Immature natural killer cell (primary cell): ENCODE measurements at regions not wholly inside any gene's neighbourhood (a gene's known extent, or its start where the extent isn't known, plus 50 kb on each side); places are given as distances from the start of the nearest gene placed in this dataset.

ENCODE experiments used
- DNase-seq, 3 donors: peaks; one replicate each; pipeline ENCODE4 v3.0.0; 2022; ENCODE audit warnings: mixed read lengths in 1 of 3
- H3K27ac Mint-ChIP-seq, 6 donors: one replicate each; pipeline ENCODE4 v1.8.0; 2020; ENCODE audit warnings: mixed read lengths in 6 of 6, mild to moderate bottlenecking in 5 of 6, inconsistent platforms in 4 of 6, moderate library complexity in 3 of 6
- H3K27me3 Mint-ChIP-seq, 3 donors: one replicate each; pipeline ENCODE4 v1.8.0; 2020 to 2021; ENCODE audit warnings: low read depth in 3 of 3, mild to moderate bottlenecking in 3 of 3, mixed read lengths in 3 of 3, moderate library complexity in 3 of 3, inconsistent platforms in 1 of 3
- H3K36me3 Mint-ChIP-seq, 3 donors: one replicate each; pipeline ENCODE4 v1.8.0; 2020; ENCODE audit warnings: mixed read lengths in 3 of 3, inconsistent platforms in 2 of 3, mild to moderate bottlenecking in 2 of 3
- H3K4me1 Mint-ChIP-seq, 2 donors: one replicate each; pipeline ENCODE4 v1.8.0; 2020; ENCODE audit warnings: inconsistent platforms in 2 of 2, mild to moderate bottlenecking in 2 of 2, mixed read lengths in 2 of 2, moderate library complexity in 1 of 2
- H3K4me3 Mint-ChIP-seq, 5 donors: one replicate each; pipeline ENCODE4 v1.8.0; 2020; ENCODE audit warnings: mild to moderate bottlenecking in 5 of 5, mixed read lengths in 5 of 5, inconsistent platforms in 3 of 5, moderate library complexity in 3 of 5
- H3K9me3 Mint-ChIP-seq, 6 donors: one replicate each; pipeline ENCODE4 v1.8.0; 2020; ENCODE audit warnings: mild to moderate bottlenecking in 6 of 6, mixed read lengths in 6 of 6, inconsistent platforms in 4 of 6, moderate library complexity in 3 of 6

DNA sequence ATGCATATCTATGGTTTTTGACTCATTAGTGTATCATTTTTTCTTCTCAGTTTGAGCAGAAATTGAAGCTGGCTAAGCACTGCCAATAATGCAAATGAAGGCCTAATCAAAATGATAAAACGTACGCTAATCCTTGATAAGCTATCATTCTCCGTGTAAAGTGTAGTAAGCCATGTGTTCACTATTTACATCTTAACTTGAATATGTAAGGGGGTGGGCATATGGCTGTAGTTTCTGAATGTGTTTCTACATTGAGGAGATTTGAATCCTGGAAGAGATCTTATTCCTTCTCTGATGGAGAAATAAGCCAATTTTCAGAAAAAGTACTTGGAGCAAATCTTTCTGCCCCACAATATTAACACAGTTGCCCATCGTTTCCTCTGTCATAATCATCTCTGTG is 351.8 kb upstream of the ANO3 start:
- DNase-seq = no peak
- Mint-ChIP-seq H3K27ac (no peak overlapping the region), H3K4me3 (no peak overlapping the region), H3K36me3 (no peaks in the 10 kb centered on the region), H3K9me3 (peaks cover 3 to 13% (median 5%) of the 10 kb centered on the region in 6 donors), H3K4me1 (no peaks in the 10 kb centered on the region), H3K27me3 (peaks cover 0 to 3% (median 0%) of the 10 kb centered on the region in 3 donors)

DNA sequence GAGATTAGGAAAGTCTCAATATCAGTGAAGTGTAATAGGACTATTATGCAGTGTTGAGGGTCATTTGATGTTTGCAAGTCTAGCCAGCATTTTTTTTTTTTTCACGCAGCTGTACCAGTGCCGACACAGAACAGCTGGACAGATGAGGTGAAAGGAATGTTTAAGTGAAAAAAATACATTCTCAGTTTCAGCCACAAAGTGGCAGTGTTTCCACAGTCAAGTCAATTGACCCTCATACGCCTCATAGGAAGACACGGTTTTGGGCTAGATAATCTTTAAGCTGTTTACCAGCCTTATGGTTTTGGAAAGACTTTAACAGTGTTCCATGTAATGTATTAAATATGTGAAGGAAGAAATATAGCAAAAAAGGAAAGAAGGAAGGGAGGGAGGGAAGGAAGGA is 349.9 kb upstream of the ANO3 start:
- no peak for DNase-seq
- peaks cover 1 to 19% (median 5%) of the 10 kb centered on the region in 6 donors for H3K9me3 Mint-ChIP-seq

DNA sequence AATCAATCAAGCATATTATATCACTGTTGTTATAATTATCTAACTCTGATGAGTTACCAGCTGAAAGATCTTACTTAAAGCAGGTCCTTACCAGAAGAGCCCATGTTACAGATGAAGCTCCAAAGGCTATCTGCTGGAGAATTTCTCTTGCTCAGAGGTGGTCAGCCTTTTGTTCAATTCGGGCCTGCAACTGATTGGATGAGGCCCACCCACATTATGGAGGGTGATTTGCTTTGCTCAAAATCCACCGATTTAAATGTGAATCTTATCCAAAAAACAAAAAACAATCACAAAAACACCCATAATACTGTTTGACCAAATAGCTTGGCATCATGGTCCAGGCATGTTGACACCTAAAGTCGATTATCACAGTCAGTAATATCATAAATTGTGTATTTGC is 348.6 kb upstream of the ANO3 start:
- Mint-ChIP-seq H3K36me3 (peaks cover 0 to 5% (median 0%) of the 10 kb centered on the region in 3 donors), H3K27ac (no peak overlapping the region), H3K9me3 (peaks cover 0 to 23% (median 5%) of the 10 kb centered on the region in 6 donors), H3K4me1 (no peaks in the 10 kb centered on the region), H3K4me3 (no peak overlapping the region), H3K27me3 (peaks cover 0 to 3% (median 0%) of the 10 kb centered on the region in 3 donors)
- no peak for DNase-seq

More for the DNA sequence above, 349.9 kb upstream of the ANO3 start:
- H3K27ac Mint-ChIP-seq = no peak overlapping the region
- H3K4me1 Mint-ChIP-seq = no peaks in the 10 kb centered on the region
- peaks cover 0 to 3% (median 0%) of the 10 kb centered on the region in 3 donors for H3K27me3 Mint-ChIP-seq
- no peak overlapping the region for H3K4me3 Mint-ChIP-seq
- H3K36me3 Mint-ChIP-seq = peaks cover 0 to 5% (median 0%) of the 10 kb centered on the region in 3 donors

DNA sequence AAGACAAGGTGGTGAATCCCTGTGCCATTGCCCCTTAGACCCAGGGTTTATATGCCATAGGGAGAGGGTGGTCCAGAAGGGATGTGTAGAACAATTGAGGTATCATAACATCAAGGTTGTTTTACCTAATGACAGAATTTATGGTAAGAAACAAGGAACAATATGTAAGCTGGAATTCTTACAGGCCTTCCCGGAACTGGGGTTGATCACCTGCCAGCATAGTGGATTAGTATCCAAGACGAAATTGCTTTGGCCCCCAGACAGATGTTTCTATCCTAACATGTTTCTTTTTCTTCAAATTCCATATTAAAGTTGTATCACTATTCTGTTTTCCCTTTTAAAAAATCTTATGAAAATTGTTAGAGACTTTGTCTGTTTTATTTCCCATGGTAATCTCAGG is 343.8 kb upstream of the ANO3 start:
- no peaks in the 10 kb centered on the region for H3K4me1 Mint-ChIP-seq

DNA sequence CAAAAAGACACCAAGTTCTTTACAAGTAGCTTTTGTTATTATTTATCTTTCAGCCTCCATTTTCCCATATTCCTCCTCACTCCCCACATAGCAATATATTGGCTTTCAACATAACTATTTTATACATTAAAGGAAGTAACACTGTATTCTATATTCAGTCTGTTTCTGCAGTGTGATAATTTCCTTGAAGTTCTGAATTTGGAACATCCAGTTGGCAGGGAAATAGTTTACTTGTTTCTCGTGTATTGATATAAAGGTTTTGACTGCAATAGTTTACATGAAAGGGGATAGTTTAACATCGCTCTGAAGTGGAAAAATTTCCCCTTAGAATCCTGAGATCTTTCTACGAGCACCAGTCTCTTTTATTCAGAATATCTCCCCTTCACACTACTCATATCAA is 341.5 kb upstream of the ANO3 start:
- no peak for DNase-seq
- Mint-ChIP-seq H3K9me3 (peaks cover 0 to 46% (median 7%) of the 10 kb centered on the region in 6 donors), H3K4me3 (no peak overlapping the region), H3K36me3 (peaks cover 0 to 5% (median 0%) of the 10 kb centered on the region in 3 donors), H3K27ac (no peak overlapping the region), H3K27me3 (peaks cover 0 to 2% (median 0%) of the 10 kb centered on the region in 3 donors), H3K4me1 (no peaks in the 10 kb centered on the region)

More for the DNA sequence above, 343.8 kb upstream of the ANO3 start:
- Mint-ChIP-seq H3K27ac (no peak overlapping the region), H3K27me3 (peaks cover 0 to 3% (median 0%) of the 10 kb centered on the region in 3 donors), H3K9me3 (peaks cover 0 to 41% (median 7%) of the 10 kb centered on the region in 6 donors), H3K36me3 (peaks cover 0 to 5% (median 0%) of the 10 kb centered on the region in 3 donors), H3K4me3 (no peak overlapping the region)
- DNase-seq = no peak

DNA sequence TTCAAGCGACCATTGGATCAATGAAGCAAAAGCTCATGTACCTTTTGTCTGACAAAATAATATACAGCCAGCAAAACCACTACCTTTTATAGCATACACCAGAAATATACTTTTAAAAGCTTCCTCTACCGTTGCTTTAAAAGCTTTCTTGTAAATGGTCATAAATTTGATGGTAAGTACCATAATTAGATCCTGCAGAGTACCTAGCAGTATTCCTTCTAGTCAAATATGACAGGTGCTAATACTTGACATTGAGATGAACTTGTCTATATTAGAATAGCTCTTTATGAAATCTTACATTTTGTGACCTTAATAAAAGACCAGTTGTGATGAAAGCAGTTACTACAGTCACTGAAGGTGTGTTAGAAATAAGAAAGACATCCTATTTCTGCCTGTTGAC is 340.5 kb upstream of the ANO3 start:
- DNase-seq = no peak
- Mint-ChIP-seq H3K36me3 (no peaks in the 10 kb centered on the region), H3K27me3 (peaks cover 0 to 2% (median 0%) of the 10 kb centered on the region in 3 donors), H3K9me3 (peaks cover 0 to 49% (median 7%) of the 10 kb centered on the region in 6 donors), H3K4me3 (no peak overlapping the region), H3K4me1 (no peaks in the 10 kb centered on the region), H3K27ac (no peak overlapping the region)

DNA sequence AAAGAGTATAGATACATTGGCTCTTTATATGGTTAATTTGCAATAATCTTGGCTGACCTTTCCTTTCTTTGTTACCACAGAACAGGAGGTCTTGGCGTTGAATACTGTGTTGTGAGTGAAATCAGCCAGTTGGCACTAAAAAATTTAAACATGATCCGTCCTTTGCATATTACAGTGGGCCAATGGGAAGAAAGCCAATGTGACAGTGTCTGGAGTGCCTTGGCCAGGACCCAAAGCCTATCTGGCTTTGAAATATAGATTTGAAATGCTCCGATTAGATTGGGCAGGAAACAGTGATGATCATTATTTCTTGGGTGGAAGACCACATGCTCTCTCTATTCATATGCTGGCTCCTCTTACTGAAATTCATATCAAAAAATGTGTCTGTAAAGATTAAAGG is 339.6 kb upstream of the ANO3 start:
- Mint-ChIP-seq H3K27ac (no peak overlapping the region), H3K9me3 (peaks cover 0 to 52% (median 8%) of the 10 kb centered on the region in 6 donors), H3K4me1 (no peaks in the 10 kb centered on the region), H3K27me3 (peaks cover 0 to 2% (median 0%) of the 10 kb centered on the region in 3 donors), H3K36me3 (no peaks in the 10 kb centered on the region), H3K4me3 (no peak overlapping the region)
- DNase-seq = no peak

DNA sequence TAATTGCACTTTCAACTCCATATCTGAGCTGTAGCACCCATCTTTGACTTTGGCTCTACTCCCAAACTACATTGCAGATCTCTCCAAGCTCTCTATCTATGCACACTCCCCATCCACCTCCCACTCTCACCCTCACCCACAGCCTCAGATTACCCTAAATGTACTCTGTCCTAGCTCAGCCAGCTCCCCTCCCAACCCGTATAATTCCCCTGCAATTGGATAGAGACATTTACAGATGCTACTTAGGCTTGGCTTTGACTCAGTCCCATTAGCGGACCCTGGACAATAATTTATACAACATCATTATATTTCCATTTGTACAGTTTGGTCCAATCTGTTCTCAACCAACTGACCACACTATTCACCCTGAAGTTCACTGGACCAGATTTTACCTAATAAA is 338.9 kb upstream of the ANO3 start:
- Mint-ChIP-seq H3K27me3 (peaks cover 0 to 2% (median 0%) of the 10 kb centered on the region in 3 donors), H3K9me3 (peaks cover 0 to 50% (median 8%) of the 10 kb centered on the region in 6 donors), H3K4me1 (no peaks in the 10 kb centered on the region), H3K36me3 (no peaks in the 10 kb centered on the region), H3K4me3 (no peak overlapping the region), H3K27ac (no peak overlapping the region)
- no peak for DNase-seq

DNA sequence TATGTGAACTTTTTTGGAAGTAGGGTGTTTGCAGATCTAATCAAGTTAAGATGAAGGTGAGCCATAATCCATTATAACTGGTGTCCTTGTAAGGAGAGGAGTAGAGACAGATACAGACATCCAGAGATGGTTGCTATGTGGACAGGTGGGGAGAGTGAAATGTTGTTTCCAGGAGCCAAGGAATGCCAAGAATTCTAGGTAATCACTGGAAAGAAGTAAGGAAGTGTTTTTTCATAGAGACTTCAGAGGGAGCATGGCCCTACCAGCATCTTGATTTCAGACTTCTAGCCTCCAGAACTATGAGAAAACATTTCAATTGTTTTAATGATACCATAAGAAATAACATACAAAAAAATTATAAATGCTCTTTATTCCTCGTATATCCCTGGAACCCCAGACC is 320.5 kb upstream of the ANO3 start:
- no peaks in the 10 kb centered on the region for H3K36me3 Mint-ChIP-seq
- no peak overlapping the region for H3K4me3 Mint-ChIP-seq
- H3K9me3 Mint-ChIP-seq = peaks cover 0 to 11% (median 4%) of the 10 kb centered on the region in 6 donors
- DNase-seq = no peak
- no peaks in the 10 kb centered on the region for H3K4me1 Mint-ChIP-seq
- H3K27me3 Mint-ChIP-seq = peaks cover 0 to 2% (median 0%) of the 10 kb centered on the region in 3 donors
- H3K27ac Mint-ChIP-seq = no peak overlapping the region

DNA sequence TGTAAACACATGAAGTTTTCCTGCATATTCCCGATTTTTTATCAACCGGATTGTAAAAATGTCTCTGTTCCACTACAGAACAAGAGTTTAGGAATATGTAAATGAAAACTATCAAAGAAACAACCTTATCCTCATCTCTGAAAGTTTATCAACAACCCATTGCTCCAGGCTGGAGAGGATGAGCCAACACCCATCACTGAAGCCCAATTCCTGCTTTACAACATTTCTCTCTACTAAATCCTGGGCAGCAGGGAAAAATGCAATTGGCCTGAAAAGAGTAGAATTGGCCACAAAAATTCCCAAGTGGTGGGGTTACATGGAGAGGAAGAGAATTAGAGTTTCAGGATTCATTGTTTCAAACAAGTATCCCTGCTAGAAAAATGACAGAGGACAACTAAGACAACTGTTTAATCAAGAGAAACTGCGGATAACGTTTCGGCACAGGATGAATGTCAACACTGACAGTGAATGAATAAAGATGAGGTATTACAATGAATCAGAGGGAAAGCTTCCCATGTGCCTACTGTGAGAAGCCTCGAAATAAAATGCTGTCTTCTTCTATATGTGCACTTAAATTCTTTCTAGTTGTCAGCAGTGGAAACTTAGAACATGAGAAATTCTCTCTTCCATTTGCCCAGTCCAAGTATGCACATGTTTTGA is 317.3 kb upstream of the ANO3 start:
- H3K36me3 Mint-ChIP-seq = no peaks in the 10 kb centered on the region
- H3K27ac Mint-ChIP-seq = no peak overlapping the region
- H3K27me3 Mint-ChIP-seq = peaks cover 0 to 2% (median 0%) of the 10 kb centered on the region in 3 donors
- no peaks in the 10 kb centered on the region for H3K4me1 Mint-ChIP-seq
- no peak overlapping the region for H3K4me3 Mint-ChIP-seq
- peaks cover 0 to 22% (median 8%) of the 10 kb centered on the region in 6 donors for H3K9me3 Mint-ChIP-seq
- no peak for DNase-seq

DNA sequence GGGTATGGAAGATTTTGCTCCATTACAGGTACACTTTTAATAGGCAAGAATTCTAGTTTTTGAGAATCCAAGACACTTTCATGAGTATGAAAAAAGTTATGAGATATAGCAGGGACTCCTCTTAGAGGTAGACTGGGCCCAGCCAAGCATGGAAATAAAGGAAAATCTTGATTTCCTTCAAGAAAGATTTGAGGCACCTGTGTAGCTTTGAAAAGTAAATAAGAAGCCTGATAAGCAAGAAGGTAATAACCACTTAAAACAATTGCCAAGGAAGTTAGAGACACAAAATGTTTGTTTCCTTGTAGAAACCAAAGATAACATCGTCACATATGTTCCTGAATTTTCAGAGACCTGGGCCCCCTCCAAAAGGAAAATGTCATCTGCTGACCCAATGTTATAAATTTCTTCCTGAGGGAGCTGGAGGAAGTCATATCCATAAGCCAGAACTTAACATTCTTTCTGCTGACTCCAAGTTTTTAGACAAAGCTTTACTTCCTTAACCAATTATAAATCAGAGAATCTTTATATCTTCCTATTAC is 314.5 kb upstream of the ANO3 start:
- H3K27ac Mint-ChIP-seq = no peak overlapping the region

DNA sequence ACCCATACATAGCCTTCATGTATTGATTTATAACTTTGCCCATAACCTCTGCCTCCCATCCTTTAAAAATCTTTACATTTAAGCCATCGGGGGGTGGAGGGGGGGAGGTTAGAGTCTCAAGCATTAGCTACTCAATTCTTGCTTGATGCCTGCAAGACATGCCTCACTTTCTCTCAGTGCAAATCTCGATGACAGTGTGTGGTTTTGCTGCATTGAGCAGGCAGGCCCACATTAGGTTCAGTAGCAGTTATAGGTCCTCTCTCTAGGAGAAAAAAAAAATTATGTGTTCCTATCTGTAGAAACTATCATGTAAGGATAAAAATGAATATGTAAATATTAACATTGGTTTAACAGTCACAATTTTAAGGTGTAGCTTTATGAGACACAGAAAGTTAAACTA is 314.0 kb upstream of the ANO3 start:
- H3K4me1 Mint-ChIP-seq = no peaks in the 10 kb centered on the region
- H3K9me3 Mint-ChIP-seq = peaks cover 0 to 25% (median 5%) of the 10 kb centered on the region in 6 donors
- DNase-seq = no peak
- H3K27me3 Mint-ChIP-seq = no peaks in the 10 kb centered on the region
- no peak overlapping the region for H3K4me3 Mint-ChIP-seq
- no peak overlapping the region for H3K27ac Mint-ChIP-seq
- no peaks in the 10 kb centered on the region for H3K36me3 Mint-ChIP-seq

More for the DNA sequence above, 314.5 kb upstream of the ANO3 start:
- no peak for DNase-seq
- Mint-ChIP-seq H3K4me1 (no peaks in the 10 kb centered on the region), H3K9me3 (peaks cover 0 to 25% (median 4%) of the 10 kb centered on the region in 6 donors), H3K27me3 (no peaks in the 10 kb centered on the region), H3K4me3 (no peak overlapping the region), H3K36me3 (no peaks in the 10 kb centered on the region)

DNA sequence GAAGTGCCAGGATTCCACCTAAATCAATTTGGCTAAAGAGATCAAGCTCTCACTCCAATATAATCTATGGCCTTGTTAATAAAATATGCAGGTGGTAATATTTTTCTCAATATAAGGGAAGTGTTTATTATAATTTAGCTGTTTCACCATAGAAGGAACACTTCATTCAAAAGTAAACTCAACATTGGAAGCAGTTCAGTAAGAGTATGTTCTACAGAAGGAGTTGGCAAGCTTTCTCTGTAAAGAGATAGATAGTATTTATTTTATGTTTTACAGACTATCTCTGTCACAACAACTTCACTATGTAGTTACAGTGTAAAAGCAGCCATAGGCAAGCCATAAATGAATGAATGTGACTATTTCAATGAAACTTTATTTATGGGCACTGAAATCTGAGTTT is 313.6 kb upstream of the ANO3 start:
- H3K4me3 Mint-ChIP-seq = no peak overlapping the region
- no peaks in the 10 kb centered on the region for H3K27me3 Mint-ChIP-seq
- no peak overlapping the region for H3K27ac Mint-ChIP-seq
- no peaks in the 10 kb centered on the region for H3K36me3 Mint-ChIP-seq
- peaks cover 2 to 25% (median 6%) of the 10 kb centered on the region in 6 donors for H3K9me3 Mint-ChIP-seq
- H3K4me1 Mint-ChIP-seq = no peaks in the 10 kb centered on the region
- DNase-seq = no peak

DNA sequence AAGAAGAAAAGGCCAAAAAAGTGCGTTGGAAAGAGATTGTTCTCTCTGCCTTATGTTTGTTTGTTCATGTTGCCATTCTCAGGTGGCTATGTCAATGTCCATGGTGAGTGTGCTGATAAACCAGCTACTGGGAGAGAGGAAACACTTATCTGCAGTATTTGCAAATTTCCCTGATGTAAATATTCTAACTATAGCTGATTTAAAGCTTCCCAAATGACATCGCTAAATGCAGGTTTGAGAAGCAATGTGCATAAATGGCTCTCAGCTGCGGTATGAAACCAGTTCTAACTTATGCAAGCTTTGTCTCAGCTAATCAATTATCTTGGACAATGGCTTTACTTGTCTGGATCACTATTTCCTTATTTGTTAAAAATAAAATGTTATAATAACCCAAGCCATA is 312.5 kb upstream of the ANO3 start:
- Mint-ChIP-seq H3K4me1 (no peaks in the 10 kb centered on the region), H3K4me3 (no peak overlapping the region), H3K36me3 (no peaks in the 10 kb centered on the region), H3K9me3 (peaks cover 2 to 25% (median 8%) of the 10 kb centered on the region in 6 donors), H3K27ac (no peak overlapping the region), H3K27me3 (no peaks in the 10 kb centered on the region)
- no peak for DNase-seq
